Naive B cell (primary cell): ENCODE measurements at regions not wholly inside any gene's neighbourhood (a gene's known extent, or its start where the extent isn't known, plus 50 kb on each side); places are given as distances from the start of the nearest gene placed in this dataset.

Source experiments
- ATAC-seq, 2 donors: fragments of 150-1000 bp; cut with Tn5 transposase; 2 replicates each; pipeline ENCODE4 v1.10.0; 2021; ENCODE audit warnings: low read depth in 2 of 2, mild to moderate bottlenecking in 2 of 2, moderate library complexity in 2 of 2
- DNase-seq: peaks from one replicate; pipeline ENCODE4 v3.0.0; 2022
- H3K27ac Mint-ChIP-seq, 6 donors: one replicate each; pipeline ENCODE4 v1.8.0; 2020 to 2022; ENCODE audit warnings: mild to moderate bottlenecking in 6 of 6, mixed read lengths in 6 of 6, moderate library complexity in 5 of 6, inconsistent platforms in 2 of 6
- H3K27me3 Mint-ChIP-seq, 3 donors: one replicate each; pipeline ENCODE4 v1.8.0; 2021 to 2022; ENCODE audit warnings: mixed read lengths in 3 of 3, mild to moderate bottlenecking in 1 of 3
- H3K36me3 Mint-ChIP-seq, 2 donors: one replicate each; pipeline ENCODE4 v1.8.0; 2020 to 2022; ENCODE audit warnings: mixed read lengths in 2 of 2, inconsistent platforms in 1 of 2, mild to moderate bottlenecking in 1 of 2
- H3K4me1 Mint-ChIP-seq, 3 donors: one replicate each; pipeline ENCODE4 v1.8.0; 2020 to 2022; ENCODE audit warnings: mixed read lengths in 3 of 3, inconsistent platforms in 1 of 3, mild to moderate bottlenecking in 1 of 3, moderate library complexity in 1 of 3
- H3K4me3 Mint-ChIP-seq, 8 donors: one replicate each; pipeline ENCODE4 v1.8.0; 2020 to 2022; ENCODE audit warnings: mild to moderate bottlenecking in 8 of 8, mixed read lengths in 8 of 8, moderate library complexity in 8 of 8, inconsistent platforms in 2 of 8
- H3K9me3 Mint-ChIP-seq, 7 donors: one replicate each; pipeline ENCODE4 v1.8.0; 2020 to 2022; ENCODE audit warnings: mixed read lengths in 7 of 7, mild to moderate bottlenecking in 5 of 7, inconsistent platforms in 2 of 7, moderate library complexity in 1 of 7

- DNase-seq, result no peak
- no peak for ATAC-seq
- Mint-ChIP-seq H3K27me3 (no peaks in the 10 kb centered on the region), H3K4me3 (no peak overlapping the region), H3K4me1 (peaks cover 0 to 3% (median 0%) of the 10 kb centered on the region in 3 donors), H3K9me3 (no peaks in the 10 kb centered on the region), H3K36me3 (no peaks in the 10 kb centered on the region), H3K27ac (no peak overlapping the region)
Measured at GRCh38 chr13:40059540-40060232, 404.2 kb downstream of the COG6 start.

DNA sequence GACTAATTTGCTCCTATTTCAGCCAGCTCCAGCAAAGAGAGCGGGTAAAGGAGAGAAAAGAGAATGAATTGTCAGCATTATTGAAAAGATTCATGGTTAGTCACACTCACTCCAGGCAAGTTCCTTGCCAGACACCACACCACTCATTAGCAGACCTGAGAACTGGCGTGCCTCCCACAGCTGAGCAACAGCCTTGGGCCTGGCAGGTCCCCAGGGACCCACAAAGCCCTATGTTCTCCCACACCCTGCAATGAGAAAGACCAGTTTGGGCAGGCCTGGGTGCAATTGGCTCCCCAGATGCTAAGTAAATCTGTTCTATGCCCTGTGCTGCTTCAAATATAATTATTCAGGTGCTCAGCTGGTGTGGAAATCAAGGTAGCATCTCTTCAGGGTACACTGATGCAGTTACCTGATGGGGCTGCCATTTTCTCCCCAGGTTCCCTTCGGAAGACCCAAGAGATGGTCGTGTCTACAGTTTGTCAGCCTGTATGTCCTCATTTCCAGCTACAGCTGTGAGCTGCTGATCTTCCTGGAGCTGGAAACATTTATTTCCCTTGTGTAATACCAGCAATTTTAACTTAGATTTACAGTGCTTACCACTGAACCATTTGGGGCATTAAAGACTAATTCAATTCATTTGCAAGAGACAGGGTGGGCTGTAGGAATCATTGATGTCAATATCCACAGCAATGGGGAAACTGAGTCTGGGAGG is 405.0 kb downstream of the COG6 start:
- Mint-ChIP-seq H3K9me3 (no peaks in the 10 kb centered on the region), H3K36me3 (no peaks in the 10 kb centered on the region), H3K4me3 (no peak overlapping the region), H3K27me3 (no peaks in the 10 kb centered on the region), H3K4me1 (peaks cover 0 to 3% (median 0%) of the 10 kb centered on the region in 3 donors), H3K27ac (peak overlapping the region in 1 of 6 donors; percentile 15)
- no peak for ATAC-seq
- no peak for DNase-seq

GRCh38 chr13:40061466-40062450 is 406.3 kb downstream of the COG6 start:
- H3K27ac Mint-ChIP-seq, result no peak overlapping the region
- peaks cover 0 to 3% (median 0%) of the 10 kb centered on the region in 3 donors for H3K4me1 Mint-ChIP-seq
- H3K36me3 Mint-ChIP-seq, result no peaks in the 10 kb centered on the region
- ATAC-seq (no peak), DNase-seq (no peak)
- no peaks in the 10 kb centered on the region for H3K27me3 Mint-ChIP-seq
- H3K9me3 Mint-ChIP-seq, result no peaks in the 10 kb centered on the region
- H3K4me3 Mint-ChIP-seq, result no peak overlapping the region

- Mint-ChIP-seq H3K9me3 (no peaks in the 10 kb centered on the region), H3K27me3 (no peaks in the 10 kb centered on the region)
Measured at GRCh38 chr13:40063278-40063698, 407.8 kb downstream of the COG6 start.

DNA sequence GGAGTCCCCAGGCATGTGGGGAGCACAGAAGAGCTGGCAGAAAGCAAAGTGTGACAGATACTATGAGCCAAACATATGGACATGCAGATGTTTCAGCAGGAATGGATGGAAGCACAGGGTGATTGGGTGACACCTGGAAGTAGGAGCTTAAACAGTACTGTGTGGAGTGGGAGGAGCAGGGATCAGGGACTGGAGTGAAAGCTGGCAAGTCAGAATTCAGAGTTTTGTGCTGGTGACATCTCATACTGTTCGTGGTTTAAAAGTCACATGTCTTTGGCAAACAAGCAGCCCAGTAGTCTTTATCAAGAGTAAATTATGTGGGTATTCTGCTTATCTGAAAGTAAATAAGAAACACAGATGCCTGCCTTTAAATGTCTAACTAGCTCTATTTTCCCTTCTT is 408.2 kb downstream of the COG6 start:
- DNase-seq (no peak), ATAC-seq (no peak)
- Mint-ChIP-seq H3K9me3 (no peaks in the 10 kb centered on the region), H3K27me3 (no peaks in the 10 kb centered on the region), H3K4me3 (no peak overlapping the region), H3K4me1 (peaks cover 0 to 7% (median 0%) of the 10 kb centered on the region in 3 donors), H3K27ac (peak overlapping the region in 1 of 6 donors; percentile 92), H3K36me3 (no peaks in the 10 kb centered on the region)

More at GRCh38 chr13:40063278-40063698, 407.8 kb downstream of the COG6 start:
- Mint-ChIP-seq H3K4me3 (no peak overlapping the region), H3K27ac (peak overlapping the region in 2 of 6 donors; percentile 4 to 92), H3K36me3 (no peaks in the 10 kb centered on the region), H3K4me1 (peaks cover 0 to 7% (median 0%) of the 10 kb centered on the region in 3 donors)
- ATAC-seq, result no peak
- no peak for DNase-seq

- no peaks in the 10 kb centered on the region for H3K27me3 Mint-ChIP-seq
- H3K9me3 Mint-ChIP-seq, result no peaks in the 10 kb centered on the region
- DNase-seq (no peak), ATAC-seq (no peak)
- H3K36me3 Mint-ChIP-seq, result no peaks in the 10 kb centered on the region
- peaks cover 5 to 14% (median 6%) of the 10 kb centered on the region in 3 donors for H3K4me1 Mint-ChIP-seq
- H3K27ac Mint-ChIP-seq, result peak overlapping the region in 1 of 6 donors; percentile 88
- H3K4me3 Mint-ChIP-seq, result no peak overlapping the region
Measured at GRCh38 chr13:40064154-40065097, 409.0 kb downstream of the COG6 start.

- Mint-ChIP-seq H3K4me1 (peaks cover 15 to 27% (median 16%) of the 10 kb centered on the region in 3 donors), H3K27ac (peak overlapping the region in 1 of 6 donors; percentile 49), H3K36me3 (no peaks in the 10 kb centered on the region), H3K4me3 (peak overlapping the region in 5 of 8 donors; percentile 1 to 55 (median 30)), H3K9me3 (no peaks in the 10 kb centered on the region), H3K27me3 (no peaks in the 10 kb centered on the region)
- DNase-seq (peak; percentile 61), ATAC-seq (peak; percentile 86 to 93)
Measured at GRCh38 chr13:40069173-40070044, 413.9 kb downstream of the COG6 start.

GRCh38 chr13:40070357-40070756 is 414.9 kb downstream of the COG6 start:
- Mint-ChIP-seq H3K27me3 (no peaks in the 10 kb centered on the region), H3K36me3 (no peaks in the 10 kb centered on the region), H3K4me1 (peaks cover 16 to 27% (median 19%) of the 10 kb centered on the region in 3 donors), H3K9me3 (no peaks in the 10 kb centered on the region), H3K4me3 (no peak overlapping the region), H3K27ac (peak overlapping the region in 1 of 6 donors; percentile 71)
- ATAC-seq (no peak), DNase-seq (no peak)

DNA sequence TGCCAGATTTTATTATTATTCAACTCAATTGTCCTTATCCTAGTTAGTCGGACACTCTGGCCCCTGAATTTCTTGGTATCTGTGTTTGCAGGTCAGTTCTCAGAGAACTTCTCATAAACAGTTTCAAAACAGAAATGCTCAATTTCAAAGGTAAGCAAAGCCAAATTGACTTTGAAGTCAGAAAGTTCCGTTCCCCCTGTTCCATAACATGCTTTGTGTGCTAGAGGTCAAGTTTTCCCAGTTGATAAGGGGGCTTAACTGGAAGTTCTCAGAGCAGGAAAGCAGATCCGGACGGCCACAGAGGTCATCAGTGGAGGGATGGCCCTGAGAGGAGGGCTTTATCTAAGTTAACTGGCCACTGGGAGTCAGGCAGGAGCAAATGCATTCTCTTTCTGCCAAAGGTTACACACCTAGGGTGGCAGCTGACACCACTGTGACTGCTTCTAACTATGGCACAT is 417.2 kb downstream of the COG6 start:
- Mint-ChIP-seq H3K4me1 (peaks cover 29 to 38% (median 35%) of the 10 kb centered on the region in 3 donors), H3K36me3 (no peaks in the 10 kb centered on the region), H3K27me3 (no peaks in the 10 kb centered on the region), H3K27ac (no peak overlapping the region), H3K4me3 (no peak overlapping the region), H3K9me3 (peaks cover 0 to 5% (median 0%) of the 10 kb centered on the region in 7 donors)
- ATAC-seq (no peak), DNase-seq (no peak)

GRCh38 chr13:40074338-40074737 is 418.9 kb downstream of the COG6 start:
- no peak overlapping the region for H3K27ac Mint-ChIP-seq
- H3K36me3 Mint-ChIP-seq, result no peaks in the 10 kb centered on the region
- H3K27me3 Mint-ChIP-seq, result no peaks in the 10 kb centered on the region

GRCh38 chr13:40075281-40075680 is 419.8 kb downstream of the COG6 start:
- H3K27ac Mint-ChIP-seq, result no peak overlapping the region
- no peaks in the 10 kb centered on the region for H3K27me3 Mint-ChIP-seq
- ATAC-seq (no peak), DNase-seq (no peak)
- H3K9me3 Mint-ChIP-seq, result peaks cover 0 to 5% (median 0%) of the 10 kb centered on the region in 7 donors
- H3K36me3 Mint-ChIP-seq, result no peaks in the 10 kb centered on the region
- H3K4me1 Mint-ChIP-seq, result peaks cover 19 to 30% (median 22%) of the 10 kb centered on the region in 3 donors
- H3K4me3 Mint-ChIP-seq, result no peak overlapping the region

More at GRCh38 chr13:40074338-40074737, 418.9 kb downstream of the COG6 start:
- peaks cover 27 to 34% (median 27%) of the 10 kb centered on the region in 3 donors for H3K4me1 Mint-ChIP-seq
- peaks cover 0 to 5% (median 0%) of the 10 kb centered on the region in 7 donors for H3K9me3 Mint-ChIP-seq
- H3K4me3 Mint-ChIP-seq, result no peak overlapping the region
- no peak for ATAC-seq
- no peak for DNase-seq
